H1 (cell line): ENCODE measurements at regions not wholly inside any gene's neighbourhood (a gene's known extent, or its start where the extent isn't known, plus 50 kb on each side); places are given as distances from the start of the nearest gene placed in this dataset.

ENCODE experiments used
- CTCF ChIA-PET: fragments of 300-600 bp; sonication (Branson Sonifier 250); formaldehyde crosslinking; loops from one replicate; lab custom pipeline; 2021; ENCODE audit not compliant: partially characterized antibody; lab: Charles Lee
- POLR2A ChIA-PET: fragments of 300-600 bp; sonication (Branson Sonifier 250); formaldehyde crosslinking; loops from one replicate; lab custom pipeline; 2021; ENCODE audit warnings: inconsistent platforms; ENCODE audit not compliant: partially characterized antibody; lab: Charles Lee
- DNase-seq, 2 experiments: peaks; one replicate each; pipeline versions ENCODE4 v3.0.0 to v3.0.0-alpha.2; 2010 to 2022; ENCODE audit warnings: low spot score in 2 of 2, low read depth in 1 of 2, mixed read lengths in 1 of 2
- FAIRE-seq: peaks from 2 replicates; lab custom pipeline; 2011; peaks lifted over from hg19 to GRCh38; lab: Jason Lieb, UNC
- H2AFZ ChIP-seq: 2 replicates; pipeline ENCODE4 v1.8.1; 2012; ENCODE audit warnings: low read length, inconsistent platforms
- H2AK5ac ChIP-seq: 2 replicates; pipeline ENCODE4 v1.6.1; 2013; ENCODE audit warnings: low read depth, low read length
- H2BK120ac ChIP-seq: replicated peaks from 2 replicates; pipeline ENCODE3; 2013; ENCODE audit warnings: low read depth, low read length, inconsistent platforms
- H2BK12ac ChIP-seq: 2 replicates; pipeline ENCODE4 v1.6.1; 2013; ENCODE audit warnings: low read depth, low read length
- H2BK15ac ChIP-seq: 2 replicates; pipeline ENCODE4 v1.6.1; 2013; ENCODE audit warnings: low read length
- H2BK20ac ChIP-seq: 2 replicates; pipeline ENCODE4 v1.6.1; 2013; ENCODE audit warnings: low read length
- H2BK5ac ChIP-seq: 2 replicates; pipeline ENCODE4 v1.6.1; 2013; ENCODE audit warnings: low read depth, low read length
- H3K14ac ChIP-seq: 2 replicates; pipeline ENCODE4 v1.6.1; 2013; ENCODE audit warnings: inconsistent platforms; ENCODE audit not compliant: insufficient read length
- H3K18ac ChIP-seq: 2 replicates; pipeline ENCODE4 v1.6.1; 2013; ENCODE audit warnings: low read length; ENCODE audit errors: extremely low read depth
- H3K23ac ChIP-seq: 2 replicates; pipeline ENCODE4 v1.6.1; 2013; ENCODE audit warnings: inconsistent platforms; ENCODE audit not compliant: insufficient read length
- H3K23me2 ChIP-seq: 2 replicates; pipeline ENCODE4 v1.6.1; 2013; ENCODE audit warnings: low read depth, low read length
- H3K27ac ChIP-seq: 2 replicates; pipeline ENCODE4 v1.6.1; 2011; ENCODE audit warnings: low read depth, low read length, inconsistent platforms
- H3K27me3 ChIP-seq, 4 experiments: replicated peaks in 1 of 4; 1 replicate in 1 of 4; 2 replicates in 3 of 4; pipeline versions ENCODE4 v1.6.1 to v1.8.1; 2011 to 2013; ENCODE audit warnings: low read length in 3 of 4, mild to moderate bottlenecking in 3 of 4, inconsistent platforms in 2 of 4, mixed read lengths in 2 of 4, moderate library complexity in 1 of 4; ENCODE audit not compliant: control insufficient read depth in 3 of 4, insufficient read depth in 3 of 4; ENCODE audit errors: extremely low read depth in 1 of 4
- H3K36me3 ChIP-seq, 4 experiments: 2 replicates each; pipeline versions ENCODE4 v1.6.1 to v1.8.1; 2011 to 2013; ENCODE audit warnings: mild to moderate bottlenecking in 4 of 4, low read length in 3 of 4, moderate library complexity in 2 of 4, control low read depth in 1 of 4, inconsistent platforms in 1 of 4; ENCODE audit not compliant: insufficient read depth in 4 of 4, control insufficient read depth in 2 of 4
- H3K4ac ChIP-seq: replicated peaks from 2 replicates; pipeline ENCODE3; 2013; ENCODE audit warnings: low read length, low read depth, mixed read lengths, inconsistent platforms; ENCODE audit not compliant: insufficient read length
- H3K4me1 ChIP-seq, 4 experiments: replicated peaks in 1 of 4; 1 replicate in 1 of 4; 2 replicates in 3 of 4; pipeline versions ENCODE4 v1.6.1 to v1.8.1; 2011 to 2013; ENCODE audit warnings: low read length in 3 of 4, inconsistent platforms in 2 of 4, mixed read lengths in 1 of 4; ENCODE audit not compliant: insufficient read depth in 4 of 4, control insufficient read depth in 3 of 4
- H3K4me2 ChIP-seq, 2 experiments: 2 replicates each; pipeline versions ENCODE4 v1.6.1 to v1.8.1; 2011 to 2013; ENCODE audit warnings: low read depth in 2 of 2, low read length in 2 of 2, control low read depth in 1 of 2, inconsistent platforms in 1 of 2, mild to moderate bottlenecking in 1 of 2; ENCODE audit not compliant: insufficient read depth in 1 of 2
- H3K4me3 ChIP-seq, 4 experiments: fragments of 200-600, 300-600 bp in 1 of 4; sonication (generic), shearing (Covaris generic), sonication (Bioruptor Twin) in 1 of 4; 2 replicates each; pipeline versions ENCODE4 v1.5.1 to v1.8.1; 2011 to 2016; ENCODE audit warnings: low read length in 4 of 4, low read depth in 3 of 4, control low read depth in 2 of 4, inconsistent platforms in 2 of 4, mild to moderate bottlenecking in 2 of 4, mixed read lengths in 1 of 4, moderate library complexity in 1 of 4; ENCODE audit not compliant: insufficient read depth in 2 of 4; ENCODE audit errors: extremely low read depth in 1 of 4
- H3K56ac ChIP-seq: replicated peaks from 2 replicates; pipeline ENCODE3; 2013; ENCODE audit warnings: low read depth, mild to moderate bottlenecking, mixed read lengths, low read length, inconsistent platforms; ENCODE audit not compliant: insufficient read length
- H3K79me1 ChIP-seq: 2 replicates; pipeline ENCODE4 v1.6.1; 2013; ENCODE audit warnings: low read depth, low read length, control low read depth
- H3K79me2 ChIP-seq, 2 experiments: 2 replicates each; pipeline versions ENCODE4 v1.6.1 to v1.8.1; 2012 to 2013; ENCODE audit warnings: low read length in 2 of 2, mild to moderate bottlenecking in 2 of 2, inconsistent platforms in 1 of 2; ENCODE audit not compliant: insufficient read depth in 2 of 2, control insufficient read depth in 1 of 2
- H3K9ac ChIP-seq, 4 experiments: replicated peaks in 1 of 4; 1 replicate in 1 of 4; 2 replicates in 3 of 4; pipeline versions ENCODE4 v1.6.1 to v1.8.1; 2011 to 2013; ENCODE audit warnings: low read depth in 3 of 4, low read length in 3 of 4, control low read depth in 2 of 4, mild to moderate bottlenecking in 2 of 4, moderate library complexity in 2 of 4, inconsistent platforms in 1 of 4; ENCODE audit errors: extremely low read depth in 1 of 4
- H3K9me3 ChIP-seq, 2 experiments: 2 replicates each; pipeline versions ENCODE4 v1.6.1 to v1.8.1; 2012 to 2013; ENCODE audit warnings: mild to moderate bottlenecking in 2 of 2, moderate library complexity in 2 of 2, control low read depth in 1 of 2, inconsistent platforms in 1 of 2, low read depth in 1 of 2, low read length in 1 of 2, mixed read lengths in 1 of 2; ENCODE audit not compliant: insufficient read depth in 2 of 2
- H4K20me1 ChIP-seq, 2 experiments: replicated peaks in 1 of 2; 2 replicates each; pipeline versions ENCODE3 to v1.8.1; 2011 to 2013; ENCODE audit warnings: inconsistent platforms in 2 of 2, low read length in 2 of 2, mild to moderate bottlenecking in 1 of 2; ENCODE audit not compliant: insufficient read depth in 2 of 2, control insufficient read depth in 1 of 2
- H4K5ac ChIP-seq: 2 replicates; pipeline ENCODE4 v1.6.1; 2013; ENCODE audit warnings: low read length, low read depth, mixed read lengths, inconsistent platforms; ENCODE audit not compliant: insufficient read length
- H4K8ac ChIP-seq: 2 replicates; pipeline ENCODE4 v1.8.0; 2013; ENCODE audit warnings: mild to moderate bottlenecking, moderate library complexity, low read length, inconsistent platforms; ENCODE audit not compliant: insufficient read depth; ENCODE audit errors: extremely low read depth
- H4K91ac ChIP-seq: replicated peaks from 2 replicates; pipeline ENCODE3; 2013; ENCODE audit warnings: low read length, mixed read lengths, inconsistent platforms; ENCODE audit not compliant: insufficient read length
- CTCF ChIP-seq, 3 experiments: IDR thresholded peaks; 1 replicate in 2 of 3; 2 replicates in 1 of 3; pipeline versions ENCODE4 v1.5.1 to v1.6.1; 2011; ENCODE audit warnings: low read length in 3 of 3, mild to moderate bottlenecking in 3 of 3, inconsistent platforms in 2 of 3, low read depth in 1 of 3, moderate library complexity in 1 of 3; ENCODE audit not compliant: insufficient read depth in 1 of 3; ENCODE audit errors: control extremely low read depth in 1 of 3
- KDM4A ChIP-seq: IDR thresholded peaks from one replicate; pipeline ENCODE4 v1.7.1; 2012; ENCODE audit warnings: low read depth, mild to moderate bottlenecking, moderate library complexity, low read length, inconsistent platforms; ENCODE audit not compliant: severe bottlenecking
- RBBP5 ChIP-seq: IDR thresholded peaks from 2 replicates; pipeline ENCODE4 v1.7.1; 2012; ENCODE audit warnings: low read depth, mild to moderate bottlenecking, inconsistent platforms, low read length, moderate library complexity, borderline replicate concordance
- RFX5 ChIP-seq: IDR thresholded peaks from 2 replicates; pipeline ENCODE4 v1.6.1; 2011; ENCODE audit warnings: low read depth, low read length, improper control_type of control experiment, borderline replicate concordance
- RXRA ChIP-seq: IDR thresholded peaks from 2 replicates; pipeline ENCODE4 v1.6.1; 2011; ENCODE audit warnings: low read depth, mild to moderate bottlenecking, low read length, moderate library complexity; ENCODE audit not compliant: insufficient read depth
- WGBS, 2 experiments: shearing (Covaris generic) in 1 of 2; methylation state at CpG; one replicate each; pipeline versions ENCODE4 v1.1.6 to v1.1.7; 2013 to 2015; ENCODE audit warnings: low lambda C conversion rate in 2 of 2, mixed read lengths in 2 of 2, inconsistent platforms in 1 of 2, low coverage in 1 of 2, missing lambda C conversion rate in 1 of 2; ENCODE audit not compliant: insufficient replicate concordance in 2 of 2, insufficient coverage in 1 of 2, insufficient read length in 1 of 2; ENCODE audit errors: extremely low coverage in 1 of 2, missing lambda C conversion rate in 1 of 2; 5-methylcytosine and 5-hydroxymethylcytosine counted together

GRCh38 chr9:1269533-1270315 is 219.6 kb downstream of the DMRT2 start:
- H4K91ac ChIP-seq, result no peak overlapping the region
- no peak overlapping the region for H2BK15ac ChIP-seq
- no peaks in the 10 kb centered on the region for H3K79me2 ChIP-seq
- H3K9me3 ChIP-seq, result peaks cover 70 to 86% of the 10 kb centered on the region in 2 experiments
- DNase-seq, result no peak
- H3K4me1 ChIP-seq, result no peaks in the 10 kb centered on the region; a peak in 1 of 7 replicates
- no peak overlapping the region for H3K4me2 ChIP-seq
- H2BK20ac ChIP-seq, result no peak overlapping the region
- H4K8ac ChIP-seq, result no peak overlapping the region
- no peak overlapping the region for H3K27ac ChIP-seq
- no peak overlapping the region for H3K56ac ChIP-seq
- no peak overlapping the region for H3K4ac ChIP-seq
- no peak overlapping the region for H3K9ac ChIP-seq
- H3K18ac ChIP-seq, result no peak overlapping the region
- no peak overlapping the region for H2BK5ac ChIP-seq
- ChIA-PET POLR2A (no interaction called here), CTCF (interaction anchor here (0.6 kb wide), 1 partner anchor 74 kb away, joined by 3 read pairs; no protein-coding TSS in a partner anchor)
- no peak for FAIRE-seq
- no peak overlapping the region for H2AK5ac ChIP-seq
- H3K23ac ChIP-seq, result no peak overlapping the region
- 39% methylated on average over 6 of the region's 6 CpGs; no CpG with 5 or more reads in 1 of the 2 experiments for WGBS, 2 experiments
- no peaks in the 10 kb centered on the region for H4K20me1 ChIP-seq
- H2BK120ac ChIP-seq, result no peak overlapping the region
- no peak overlapping the region for H4K5ac ChIP-seq
- no peak for TF ChIP-seq KDM4A
- TF ChIP-seq RXRA, result no peak
- TF ChIP-seq CTCF (IDR thresholded peaks at IDR 0.05; ENCODE audit: control extremely low read depth in 1 of 3, insufficient read depth in 1 of 3, low read depth in 1 of 3, low read length in 3 of 3), result no peak
- no peak for TF ChIP-seq RFX5
- TF ChIP-seq RBBP5, result no peak
- H3K79me1 ChIP-seq, result no peaks in the 10 kb centered on the region
- H3K4me3 ChIP-seq, result no peak overlapping the region
- H2BK12ac ChIP-seq, result no peak overlapping the region
- no peaks in the 10 kb centered on the region for H3K23me2 ChIP-seq
- H2AFZ ChIP-seq, result no peak overlapping the region
- H3K36me3 ChIP-seq, result no peaks in the 10 kb centered on the region
- no peaks in the 10 kb centered on the region for H3K27me3 ChIP-seq
- no peak overlapping the region for H3K14ac ChIP-seq
